HG03064 (cell line): ENCODE measurements at regions not wholly inside any gene's neighbourhood (a gene's known extent, or its start where the extent isn't known, plus 50 kb on each side); places are given as distances from the start of the nearest gene placed in this dataset.

Experiments used
- ATAC-seq: cut with Tn5 transposase; IDR thresholded peaks from one replicate; pipeline ENCODE4 v1.9.1; 2021; ENCODE audit warnings: low read depth; ENCODE audit not compliant: unreplicated experiment

- no peak for ATAC-seq
Measured at GRCh38 chr14:51442513-51443175, 202.6 kb downstream of the TMX1 start.

GRCh38 chr14:51443195-51444018, 203.4 kb downstream of the TMX1 start:
- ATAC-seq, result no peak

GRCh38 chr14:51444353-51445000, 204.4 kb downstream of the TMX1 start:
- no peak for ATAC-seq

GRCh38 chr14:51445001-51445390, 204.9 kb downstream of the TMX1 start:
- no peak for ATAC-seq

GRCh38 chr14:51446771-51447170, 204.9 kb upstream of the FRMD6 start:
- ATAC-seq, result no peak

GRCh38 chr14:51447411-51447810, 204.3 kb upstream of the FRMD6 start:
- ATAC-seq, result no peak

GRCh38 chr14:51448831-51449670, 202.7 kb upstream of the FRMD6 start:
- ATAC-seq, result no peak

GRCh38 chr14:51449681-51450080, 202.0 kb upstream of the FRMD6 start:
- ATAC-seq, result no peak

GRCh38 chr14:51451561-51451960, 200.1 kb upstream of the FRMD6 start:
- ATAC-seq, result no peak

GRCh38 chr14:51453869-51454268, 197.8 kb upstream of the FRMD6 start:
- ATAC-seq, result no peak

GRCh38 chr14:51454351-51454750, 197.4 kb upstream of the FRMD6 start:
- ATAC-seq, result no peak

GRCh38 chr14:51455041-51455835, 196.5 kb upstream of the FRMD6 start:
- ATAC-seq, result no peak

GRCh38 chr14:51457843-51458562, 193.7 kb upstream of the FRMD6 start:
- no peak for ATAC-seq

- ATAC-seq, result no peak
Measured at GRCh38 chr14:51458563-51458955, 193.2 kb upstream of the FRMD6 start.

- ATAC-seq, result no peak
Measured at GRCh38 chr14:51460011-51460410, 191.7 kb upstream of the FRMD6 start.

- no peak for ATAC-seq
Measured at GRCh38 chr14:51462182-51462581, 189.5 kb upstream of the FRMD6 start.

GRCh38 chr14:51462706-51463105, 189.0 kb upstream of the FRMD6 start:
- ATAC-seq, result no peak

GRCh38 chr14:51463461-51463860, 188.2 kb upstream of the FRMD6 start:
- no peak for ATAC-seq

GRCh38 chr14:51464411-51464810, 187.3 kb upstream of the FRMD6 start:
- ATAC-seq, result no peak
